HEK293T (cell line): ENCODE measurements at regions not wholly inside any gene's neighbourhood (a gene's known extent, or its start where the extent isn't known, plus 50 kb on each side); places are given as distances from the start of the nearest gene placed in this dataset.

Source experiments
- CTCF ChIA-PET: fragments of 350-600 bp; formaldehyde crosslinking; extraction: SDS; loops from one replicate; lab custom pipeline; 2021; ENCODE audit warnings: antibody characterized with exemption, inconsistent platforms; lab: Yijun Ruan, JAX
- POLR2A ChIA-PET: fragments of 350-600 bp; formaldehyde crosslinking; extraction: SDS; loops from one replicate; lab custom pipeline; 2020; ENCODE audit warnings: antibody characterized with exemption, inconsistent platforms; lab: Yijun Ruan, JAX
- DNase-seq: peaks from one replicate; pipeline ENCODE4 v3.0.0; 2012; ENCODE audit warnings: mixed read lengths; ENCODE audit errors: extremely low spot score
- ARNT ChIP-seq: fragments of 450-650 bp; IDR thresholded peaks from 2 replicates; pipeline ENCODE4 v1.6.1; 2017; ENCODE audit warnings: mild to moderate bottlenecking
- BHLHE40 ChIP-seq: fragments of 450-650 bp; IDR thresholded peaks from 2 replicates; pipeline ENCODE4 v1.6.1; 2016; ENCODE audit warnings: mild to moderate bottlenecking, moderate library complexity, borderline replicate concordance
- CTBP1 ChIP-seq: fragments of 450-650 bp; IDR thresholded peaks from 2 replicates; pipeline ENCODE4 v1.6.1; 2016; ENCODE audit warnings: borderline replicate concordance
- ELF4 ChIP-seq: fragments of 450-650 bp; IDR thresholded peaks from 2 replicates; pipeline ENCODE4 v1.6.1; 2017; ENCODE audit warnings: antibody characterized with exemption
- FOXA1 ChIP-seq: fragments of 450-650 bp; IDR thresholded peaks from 2 replicates; pipeline ENCODE4 v1.6.1; 2016; ENCODE audit warnings: mild to moderate bottlenecking
- FOXK2 ChIP-seq: fragments of 450-650 bp; IDR thresholded peaks from 2 replicates; pipeline ENCODE4 v1.6.1; 2016; ENCODE audit warnings: mild to moderate bottlenecking
- FOXM1 ChIP-seq: fragments of 450-650 bp; IDR thresholded peaks from 2 replicates; pipeline ENCODE4 v1.6.1; 2017; ENCODE audit warnings: mild to moderate bottlenecking, borderline replicate concordance
- HDGF ChIP-seq: fragments of 450-650 bp; IDR thresholded peaks from 2 replicates; pipeline ENCODE4 v1.6.1; 2017; ENCODE audit warnings: antibody characterized with exemption, borderline replicate concordance
- L3MBTL2 ChIP-seq: fragments of 450-650 bp; conservative IDR thresholded peaks from 2 replicates; pipeline ENCODE4 v1.6.1; 2016; ENCODE audit warnings: mild to moderate bottlenecking
- LEF1 ChIP-seq: fragments of 450-650 bp; IDR thresholded peaks from 2 replicates; pipeline ENCODE4 v1.6.1; 2017; ENCODE audit warnings: mild to moderate bottlenecking, borderline replicate concordance
- NFRKB ChIP-seq: fragments of 450-650 bp; IDR thresholded peaks from 2 replicates; pipeline ENCODE4 v1.6.1; 2016; ENCODE audit warnings: mild to moderate bottlenecking, moderate library complexity
- SP1 ChIP-seq: fragments of 450-650 bp; IDR thresholded peaks from 2 replicates; pipeline ENCODE4 v1.6.1; 2017
- SUZ12 ChIP-seq: fragments of 450-650 bp; IDR thresholded peaks from 2 replicates; pipeline ENCODE4 v1.6.1; 2016; ENCODE audit warnings: mild to moderate bottlenecking
- TARDBP ChIP-seq: fragments of 450-650 bp; IDR thresholded peaks from 2 replicates; pipeline ENCODE4 v1.6.1; 2016
- ZNF384 ChIP-seq: fragments of 450-650 bp; IDR thresholded peaks from 2 replicates; pipeline ENCODE4 v1.6.1; 2016
- TF ChIP-seq, protein P1 (sequence below): fragments of 450-650 bp; IDR thresholded peaks from 2 replicates; pipeline ENCODE4 v1.6.1; 2016

DNA sequence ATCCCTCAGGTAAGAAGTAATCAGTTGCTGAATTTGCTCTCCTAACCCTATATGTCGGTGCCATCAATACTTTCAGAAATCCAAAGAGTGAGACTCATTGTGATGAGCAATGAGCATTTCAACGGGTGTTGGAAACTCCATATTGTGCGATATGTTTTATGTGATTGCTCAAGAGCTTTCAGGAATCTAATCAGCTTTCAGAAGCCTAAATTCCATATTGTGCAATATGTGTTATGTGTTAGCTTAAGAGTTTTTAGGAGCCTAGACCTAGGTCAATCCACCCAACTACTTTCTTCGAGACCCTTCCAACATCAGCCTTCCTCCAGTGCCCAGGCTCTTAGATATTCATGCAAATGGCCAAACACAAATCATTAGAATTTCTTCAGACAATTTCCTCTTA, 277.3 kb downstream of the DSC3 start:
- POLR2A ChIA-PET: no interaction called here
- CTCF ChIA-PET: interaction anchor here (0.5 kb wide), 1 partner anchor 203 kb away, joined by 3 read pairs; no protein-coding TSS in a partner anchor
- no peak for DNase-seq
- TF ChIP-seq ELF4: no peak
- no peak for TF ChIP-seq CTBP1
- no peak for TF ChIP-seq FOXM1
- no peak for TF ChIP-seq ZNF384
- TF ChIP-seq LEF1: no peak
- no peak for TF ChIP-seq HDGF
- TF ChIP-seq FOXK2: no peak
- TF ChIP-seq, protein P1, sequence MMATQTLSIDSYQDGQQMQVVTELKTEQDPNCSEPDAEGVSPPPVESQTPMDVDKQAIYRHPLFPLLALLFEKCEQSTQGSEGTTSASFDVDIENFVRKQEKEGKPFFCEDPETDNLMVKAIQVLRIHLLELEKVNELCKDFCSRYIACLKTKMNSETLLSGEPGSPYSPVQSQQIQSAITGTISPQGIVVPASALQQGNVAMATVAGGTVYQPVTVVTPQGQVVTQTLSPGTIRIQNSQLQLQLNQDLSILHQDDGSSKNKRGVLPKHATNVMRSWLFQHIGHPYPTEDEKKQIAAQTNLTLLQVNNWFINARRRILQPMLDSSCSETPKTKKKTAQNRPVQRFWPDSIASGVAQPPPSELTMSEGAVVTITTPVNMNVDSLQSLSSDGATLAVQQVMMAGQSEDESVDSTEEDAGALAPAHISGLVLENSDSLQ: no peak
- no peak for TF ChIP-seq FOXA1
- no peak for TF ChIP-seq ARNT
- TF ChIP-seq SP1: no peak

DNA sequence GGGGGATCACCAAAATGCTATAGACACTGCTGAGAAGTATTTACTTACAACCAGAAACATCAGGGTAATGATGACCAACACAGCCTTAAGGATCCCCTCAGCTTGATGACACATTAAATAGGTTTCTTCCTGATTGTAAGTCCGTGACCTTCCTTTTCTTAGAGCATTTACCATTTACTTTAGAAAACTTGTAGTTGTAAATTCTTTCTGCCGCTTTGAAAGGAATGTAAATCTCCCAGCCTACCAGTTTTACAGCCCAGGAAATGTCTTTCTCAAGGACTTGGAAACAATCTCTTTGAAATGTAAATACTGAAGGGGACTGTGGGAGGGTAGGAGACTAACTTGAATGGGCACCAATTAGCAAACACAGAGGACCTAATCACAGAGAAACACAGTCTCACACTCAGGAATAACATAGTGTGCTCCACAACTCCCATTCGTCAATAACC, 278.6 kb downstream of the DSC3 start:
- POLR2A ChIA-PET: no interaction called here
- TF ChIP-seq FOXK2: no peak
- TF ChIP-seq, protein P1: peak; percentile 13; the same call in 1 of the 2 replicates
- CTCF ChIA-PET: interaction anchor here (0.7 kb wide), 1 partner anchor 48 kb away, joined by 3 read pairs; no protein-coding TSS in a partner anchor
- no peak for DNase-seq

DNA sequence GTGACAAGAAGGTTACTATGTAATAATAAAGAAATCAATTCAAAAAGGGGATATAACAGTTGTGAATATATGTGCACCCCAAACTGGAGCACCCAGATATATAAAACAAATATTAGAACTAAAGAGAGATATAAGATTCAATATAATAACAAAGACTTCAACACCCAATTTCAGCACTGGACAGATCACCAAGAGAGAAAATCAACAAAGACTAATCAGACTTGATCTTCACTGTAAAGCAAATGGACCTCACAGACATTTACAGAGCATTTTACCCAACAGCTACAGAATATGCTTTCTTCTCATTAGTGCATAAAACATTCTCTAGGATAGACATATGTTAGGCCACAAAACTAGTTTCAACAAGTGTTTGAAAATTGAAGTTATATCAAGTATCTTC, 287.7 kb downstream of the DSC3 start:
- ChIA-PET CTCF (no interaction called here), POLR2A (no interaction called here)
- TF ChIP-seq, protein P1: no peak
- no peak for TF ChIP-seq L3MBTL2
- no peak for TF ChIP-seq BHLHE40
- no peak for TF ChIP-seq ARNT
- TF ChIP-seq NFRKB: no peak
- no peak for TF ChIP-seq CTBP1
- TF ChIP-seq FOXK2: no peak
- no peak for DNase-seq

DNA sequence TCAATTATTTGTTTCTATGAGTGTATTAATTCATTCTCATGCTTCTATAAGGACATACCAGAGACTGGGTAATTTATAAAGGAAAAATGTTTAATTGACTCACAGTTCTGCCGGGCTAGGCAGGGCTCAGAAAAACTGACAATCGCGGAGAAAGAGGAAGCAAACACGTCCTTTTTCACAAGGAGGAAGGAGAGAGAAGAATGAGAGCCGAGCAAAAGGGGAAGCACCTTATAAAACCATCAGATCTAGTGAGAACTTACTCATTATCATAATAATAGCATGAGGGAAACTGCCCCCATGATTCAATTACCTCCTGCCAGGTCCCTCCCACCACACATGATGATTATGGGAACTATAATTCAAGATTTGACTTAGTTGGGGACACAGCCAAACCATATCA, 294.0 kb downstream of the DSC3 start:
- ChIA-PET CTCF (no interaction called here), POLR2A (no interaction called here)
- no peak for DNase-seq
- TF ChIP-seq CTBP1: no peak

DNA sequence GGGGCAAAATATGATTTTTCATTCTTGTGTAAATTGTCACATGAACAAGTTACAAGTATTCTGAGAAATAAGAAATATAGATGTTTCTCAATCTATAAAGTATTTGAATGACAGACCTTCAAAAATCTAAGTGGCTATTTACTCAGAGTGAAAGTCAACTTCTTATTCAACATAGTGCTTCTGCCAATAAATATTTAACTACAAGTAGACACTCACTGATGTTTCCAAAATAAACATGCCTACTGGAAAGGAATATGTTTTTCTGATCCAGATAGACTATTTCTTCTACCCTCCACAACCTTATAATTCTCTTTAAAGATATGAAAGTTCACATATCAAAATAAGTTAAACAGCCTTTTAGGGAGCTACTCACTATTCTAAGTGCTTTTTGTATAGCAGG, 296.3 kb downstream of the DSC3 start:
- TF ChIP-seq CTBP1: no peak
- no peak for TF ChIP-seq ZNF384
- TF ChIP-seq ARNT: no peak
- no peak for TF ChIP-seq SUZ12
- no peak for TF ChIP-seq HDGF
- TF ChIP-seq FOXK2: no peak
- no peak for TF ChIP-seq L3MBTL2
- no peak for TF ChIP-seq BHLHE40
- TF ChIP-seq, protein P1: no peak
- no peak for TF ChIP-seq TARDBP
- no peak for TF ChIP-seq NFRKB
- no peak for TF ChIP-seq SP1
- TF ChIP-seq LEF1: no peak
- no peak for TF ChIP-seq ELF4
- TF ChIP-seq FOXM1: no peak
- no peak for TF ChIP-seq FOXA1
- DNase-seq: no peak
- ChIA-PET CTCF (no interaction called here), POLR2A (no interaction called here)

DNA sequence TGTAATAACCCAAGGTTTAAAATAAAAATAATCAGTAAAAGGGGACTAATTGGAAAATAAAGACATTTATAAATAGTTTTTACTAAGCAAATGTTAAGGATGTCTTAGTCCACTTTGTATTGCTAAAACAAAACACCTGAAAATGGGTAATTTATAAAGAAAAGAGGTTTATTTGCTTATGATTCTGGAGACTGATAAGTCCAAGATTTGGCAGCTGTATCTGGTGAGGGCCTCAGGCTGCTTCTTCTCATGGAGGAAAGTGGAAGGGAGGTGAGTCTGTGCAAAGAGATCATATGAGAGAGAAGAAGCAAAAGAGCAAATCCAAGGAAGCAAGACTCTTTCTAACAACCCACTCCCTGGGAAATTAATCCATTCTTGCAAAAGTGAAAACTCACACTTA, 299.5 kb downstream of the DSC3 start:
- no peak for DNase-seq
- CTCF ChIA-PET: no interaction called here
- POLR2A ChIA-PET: no interaction called here
- no peak for TF ChIP-seq FOXM1
- TF ChIP-seq FOXA1: no peak
- TF ChIP-seq NFRKB: no peak
- no peak for TF ChIP-seq ARNT
- no peak for TF ChIP-seq HDGF
- no peak for TF ChIP-seq CTBP1
- TF ChIP-seq SP1: no peak
- TF ChIP-seq LEF1: no peak
- TF ChIP-seq, protein P1: no peak
- TF ChIP-seq ZNF384: no peak
- TF ChIP-seq ELF4: no peak
- TF ChIP-seq FOXK2: no peak
- no peak for TF ChIP-seq BHLHE40
- TF ChIP-seq TARDBP: no peak
- no peak for TF ChIP-seq SUZ12
